Endothelial cell (in vitro differentiated cells): ENCODE measurements at regions not wholly inside any gene's neighbourhood (a gene's known extent, or its start where the extent isn't known, plus 50 kb on each side); places are given as distances from the start of the nearest gene placed in this dataset.

Source experiments
- DNase-seq: peaks from one replicate; pipeline ENCODE4 v3.0.0; 2021; ENCODE audit warnings: low spot score
- H3K27ac Mint-ChIP-seq: one replicate; pipeline ENCODE4 v1.8.0; 2021; ENCODE audit warnings: mixed read lengths, inconsistent platforms; ENCODE audit not compliant: unreplicated experiment
- H3K27me3 Mint-ChIP-seq: one replicate; pipeline ENCODE4 v1.8.0; 2021; ENCODE audit warnings: mild to moderate bottlenecking, moderate library complexity, mixed read lengths, inconsistent platforms; ENCODE audit not compliant: unreplicated experiment
- H3K36me3 Mint-ChIP-seq: one replicate; pipeline ENCODE4 v1.8.0; 2021; ENCODE audit warnings: mild to moderate bottlenecking, low read depth, mixed read lengths, inconsistent platforms; ENCODE audit not compliant: unreplicated experiment
- H3K4me1 Mint-ChIP-seq: one replicate; pipeline ENCODE4 v1.8.0; 2021; ENCODE audit warnings: mild to moderate bottlenecking, mixed read lengths, inconsistent platforms; ENCODE audit not compliant: unreplicated experiment
- H3K4me3 Mint-ChIP-seq: one replicate; pipeline ENCODE4 v1.8.0; 2021; ENCODE audit warnings: mild to moderate bottlenecking, mixed read lengths, inconsistent platforms; ENCODE audit not compliant: unreplicated experiment
- H3K9me3 Mint-ChIP-seq: one replicate; pipeline ENCODE4 v1.8.0; 2021; ENCODE audit warnings: mixed read lengths, inconsistent platforms; ENCODE audit not compliant: unreplicated experiment
- TF ChIP-seq, protein P1 (sequence below): fragments of 200-600 bp; sonication (generic); IDR thresholded peaks from one replicate; pipeline ENCODE4 v1.5.0; 2021; ENCODE audit warnings: antibody characterized with exemption; ENCODE audit not compliant: unreplicated experiment

DNA sequence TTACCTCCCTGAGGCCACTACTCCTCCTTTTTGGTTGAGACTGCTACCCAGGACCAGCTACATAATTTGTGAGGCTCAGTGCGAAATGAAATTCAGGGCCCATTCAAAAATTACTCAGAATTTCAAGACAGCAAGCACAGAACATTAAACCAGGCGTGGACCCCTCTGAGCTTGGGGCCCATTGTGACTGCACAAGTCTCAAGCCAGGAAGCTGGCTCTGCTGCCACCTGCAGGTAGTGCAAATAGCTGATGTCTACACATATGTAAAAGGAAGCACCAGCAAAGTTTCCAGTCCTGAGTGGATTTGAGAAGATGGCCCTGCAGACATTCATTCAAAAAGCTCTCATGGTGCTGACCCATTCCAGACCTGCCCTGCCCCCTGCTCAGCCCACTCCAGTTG lies 213.4 kb upstream of the LNX1 start:
- Mint-ChIP-seq H3K4me3 (no peak overlapping the region), H3K27me3 (no peaks in the 10 kb centered on the region), H3K4me1 (no peaks in the 10 kb centered on the region), H3K36me3 (no peaks in the 10 kb centered on the region), H3K27ac (no peak overlapping the region), H3K9me3 (no peaks in the 10 kb centered on the region)
- no peak for DNase-seq
- TF ChIP-seq, protein P1, sequence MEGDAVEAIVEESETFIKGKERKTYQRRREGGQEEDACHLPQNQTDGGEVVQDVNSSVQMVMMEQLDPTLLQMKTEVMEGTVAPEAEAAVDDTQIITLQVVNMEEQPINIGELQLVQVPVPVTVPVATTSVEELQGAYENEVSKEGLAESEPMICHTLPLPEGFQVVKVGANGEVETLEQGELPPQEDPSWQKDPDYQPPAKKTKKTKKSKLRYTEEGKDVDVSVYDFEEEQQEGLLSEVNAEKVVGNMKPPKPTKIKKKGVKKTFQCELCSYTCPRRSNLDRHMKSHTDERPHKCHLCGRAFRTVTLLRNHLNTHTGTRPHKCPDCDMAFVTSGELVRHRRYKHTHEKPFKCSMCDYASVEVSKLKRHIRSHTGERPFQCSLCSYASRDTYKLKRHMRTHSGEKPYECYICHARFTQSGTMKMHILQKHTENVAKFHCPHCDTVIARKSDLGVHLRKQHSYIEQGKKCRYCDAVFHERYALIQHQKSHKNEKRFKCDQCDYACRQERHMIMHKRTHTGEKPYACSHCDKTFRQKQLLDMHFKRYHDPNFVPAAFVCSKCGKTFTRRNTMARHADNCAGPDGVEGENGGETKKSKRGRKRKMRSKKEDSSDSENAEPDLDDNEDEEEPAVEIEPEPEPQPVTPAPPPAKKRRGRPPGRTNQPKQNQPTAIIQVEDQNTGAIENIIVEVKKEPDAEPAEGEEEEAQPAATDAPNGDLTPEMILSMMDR: peak; percentile 44

DNA sequence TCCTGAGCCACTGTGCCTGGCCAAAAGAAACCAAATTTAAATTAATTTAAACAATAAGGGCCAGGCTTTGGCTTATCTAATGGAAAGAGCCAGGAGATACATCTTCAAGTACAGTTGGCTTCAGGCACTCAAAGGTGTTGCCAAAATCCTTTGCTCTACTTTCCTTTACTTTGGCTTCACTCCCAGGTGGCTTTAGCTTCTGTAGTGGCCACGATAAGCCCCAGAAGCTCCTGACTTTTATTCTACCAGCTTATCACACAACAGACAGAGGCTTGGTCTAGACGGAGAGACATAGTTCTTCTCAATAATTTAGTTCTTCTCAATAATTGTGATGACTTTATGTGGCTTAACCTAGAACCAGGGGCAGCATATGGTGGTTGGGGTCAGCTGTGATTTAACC lies 211.2 kb upstream of the LNX1 start:
- Mint-ChIP-seq H3K4me3 (no peak overlapping the region), H3K27ac (no peak overlapping the region), H3K36me3 (no peaks in the 10 kb centered on the region), H3K4me1 (no peaks in the 10 kb centered on the region), H3K9me3 (no peaks in the 10 kb centered on the region), H3K27me3 (no peaks in the 10 kb centered on the region)
- no peak for DNase-seq
- TF ChIP-seq, protein P1: no peak

DNA sequence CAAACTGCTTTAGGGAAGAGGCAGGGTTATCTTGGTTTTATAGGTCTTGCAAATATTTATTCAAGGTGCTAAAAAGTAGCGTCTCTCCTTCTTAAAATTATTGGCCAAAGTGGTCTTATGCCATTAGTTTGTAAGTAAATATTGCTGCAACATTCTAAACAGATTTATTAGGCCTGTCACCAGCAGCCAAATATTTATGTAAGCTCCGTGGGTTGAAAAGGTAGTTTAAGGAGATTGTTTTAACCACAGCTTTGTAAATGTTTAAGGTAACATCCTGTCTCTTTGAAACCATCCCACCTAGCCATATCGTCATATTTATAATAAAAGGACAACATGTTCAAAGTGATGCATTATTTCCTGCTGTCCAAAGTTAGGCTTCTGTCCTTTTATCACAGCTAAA lies 210.1 kb upstream of the LNX1 start:
- Mint-ChIP-seq H3K4me3 (no peak overlapping the region), H3K27ac (no peak overlapping the region), H3K9me3 (no peaks in the 10 kb centered on the region), H3K4me1 (no peaks in the 10 kb centered on the region), H3K36me3 (no peaks in the 10 kb centered on the region), H3K27me3 (no peaks in the 10 kb centered on the region)
- TF ChIP-seq, protein P1: no peak
- no peak for DNase-seq

DNA sequence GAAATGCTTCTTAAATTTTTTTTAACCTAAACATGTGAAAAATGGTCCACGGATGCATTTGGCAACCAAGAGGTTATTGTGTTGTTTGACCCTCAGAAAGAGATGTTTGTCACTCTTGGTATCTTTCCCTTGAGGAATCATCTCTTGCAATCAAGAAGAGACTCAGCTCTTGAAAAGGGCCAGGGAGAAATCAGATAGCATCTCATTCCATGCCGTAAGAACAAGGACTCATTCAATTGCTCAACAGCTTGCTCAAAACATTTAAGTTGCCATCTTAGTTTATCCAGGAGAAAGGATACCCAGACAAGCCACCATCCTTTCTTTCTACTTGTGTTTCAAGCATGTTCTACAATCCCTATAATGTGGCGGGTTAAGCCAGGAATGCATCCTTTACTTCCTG lies 209.5 kb upstream of the LNX1 start:
- TF ChIP-seq, protein P1: no peak
- Mint-ChIP-seq H3K9me3 (no peaks in the 10 kb centered on the region), H3K36me3 (no peaks in the 10 kb centered on the region), H3K27me3 (no peaks in the 10 kb centered on the region), H3K4me3 (no peak overlapping the region), H3K27ac (no peak overlapping the region), H3K4me1 (no peaks in the 10 kb centered on the region)
- DNase-seq: no peak

DNA sequence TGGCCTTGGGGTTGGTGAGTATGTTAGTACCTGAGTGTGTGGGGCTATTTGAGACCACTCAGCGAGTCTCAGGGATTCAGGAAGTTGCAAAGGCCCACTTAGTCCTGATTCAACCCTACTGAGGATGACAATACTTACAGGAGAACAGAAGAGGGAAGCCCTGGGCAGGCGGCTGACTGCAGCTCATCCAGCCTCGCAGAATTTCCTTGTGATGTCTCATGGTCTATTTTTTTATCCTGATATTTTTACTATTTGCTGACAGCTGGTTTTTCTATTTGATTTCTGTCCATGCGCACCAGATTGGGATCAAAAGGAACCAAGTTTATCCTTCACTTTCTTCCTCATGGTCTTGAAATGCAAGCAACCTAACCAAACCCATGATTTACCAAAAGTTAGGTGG lies 201.8 kb upstream of the LNX1 start:
- H3K9me3 Mint-ChIP-seq: no peaks in the 10 kb centered on the region
- no peaks in the 10 kb centered on the region for H3K36me3 Mint-ChIP-seq
- no peaks in the 10 kb centered on the region for H3K27me3 Mint-ChIP-seq
- no peak overlapping the region for H3K4me3 Mint-ChIP-seq
- H3K27ac Mint-ChIP-seq: no peak overlapping the region
- TF ChIP-seq, protein P1: no peak
- peaks cover 13% of the 10 kb centered on the region for H3K4me1 Mint-ChIP-seq
- DNase-seq: no peak
